CD14-positive monocyte (primary cell): ENCODE measurements at regions not wholly inside any gene's neighbourhood (a gene's known extent, or its start where the extent isn't known, plus 50 kb on each side); places are given as distances from the start of the nearest gene placed in this dataset.

Source experiments
- DNase-seq, 3 donors: peaks; one replicate each; pipeline ENCODE4 v3.0.0-alpha.2; 2011 to 2022
- H2AFZ ChIP-seq: 2 replicates; pipeline ENCODE4 v1.6.0; 2012; ENCODE audit warnings: mild to moderate bottlenecking, low read depth, low read length, inconsistent platforms; ENCODE audit not compliant: insufficient read depth, poor library complexity, severe bottlenecking
- H3K27ac ChIP-seq, 2 donors: 1 replicate in 1 of 2; 2 replicates in 1 of 2; pipeline ENCODE4 v1.5.1; 2012 to 2013; ENCODE audit warnings: low read length in 2 of 2, control low read depth in 1 of 2, inconsistent platforms in 1 of 2, low read depth in 1 of 2, mild to moderate bottlenecking in 1 of 2
- H3K27me3 ChIP-seq, 2 donors: one replicate each; pipeline versions ENCODE4 v1.6.0 to v1.6.1; 2011 to 2013; ENCODE audit warnings: low read length in 2 of 2; ENCODE audit not compliant: control insufficient read depth in 2 of 2, insufficient read depth in 2 of 2
- H3K36me3 ChIP-seq, 2 donors: replicated peaks in 1 of 2; 1 replicate in 1 of 2; 2 replicates in 1 of 2; pipeline versions ENCODE4 v1.5.1 to v1.6.1; 2012 to 2013; ENCODE audit warnings: low read length in 2 of 2, control low read depth in 1 of 2, inconsistent platforms in 1 of 2, mild to moderate bottlenecking in 1 of 2; ENCODE audit not compliant: insufficient read depth in 2 of 2, control insufficient read depth in 1 of 2
- H3K4me1 ChIP-seq, 2 donors: 1 replicate in 1 of 2; 2 replicates in 1 of 2; pipeline versions ENCODE4 v1.5.1 to v1.6.1; 2012 to 2013; ENCODE audit warnings: low read length in 2 of 2, control low read depth in 1 of 2, inconsistent platforms in 1 of 2, mild to moderate bottlenecking in 1 of 2, moderate library complexity in 1 of 2; ENCODE audit not compliant: insufficient read depth in 2 of 2, control insufficient read depth in 1 of 2
- H3K4me2 ChIP-seq: replicated peaks from 2 replicates; pipeline ENCODE3; 2012; ENCODE audit warnings: low read length, moderate library complexity, mild to moderate bottlenecking; ENCODE audit not compliant: poor library complexity, severe bottlenecking; ENCODE audit errors: extremely low read depth
- H3K4me3 ChIP-seq, 3 experiments: fragments of 200-600 bp in 1 of 3; sonication (generic) in 1 of 3; replicated peaks in 1 of 3; 1 replicate in 2 of 3; 2 replicates in 1 of 3; pipeline ENCODE4 v1.5.1; 2011 to 2013; ENCODE audit warnings: low read length in 3 of 3, mild to moderate bottlenecking in 3 of 3, control low read depth in 2 of 3, low read depth in 2 of 3, inconsistent platforms in 1 of 3, moderate library complexity in 1 of 3
- H3K79me2 ChIP-seq: 2 replicates; pipeline ENCODE4 v1.6.0; 2012; ENCODE audit warnings: mild to moderate bottlenecking, control low read depth, inconsistent platforms, low read length, moderate library complexity; ENCODE audit not compliant: insufficient read depth
- H3K9ac ChIP-seq: 2 replicates; pipeline ENCODE4 v1.6.0; 2017; ENCODE audit warnings: low read length, mild to moderate bottlenecking; ENCODE audit not compliant: insufficient read depth, poor library complexity, severe bottlenecking
- H3K9me3 ChIP-seq, 2 donors: replicated peaks in 1 of 2; 1 replicate in 1 of 2; 2 replicates in 1 of 2; pipeline versions ENCODE4 v1.5.1 to v1.6.1; 2012 to 2013; ENCODE audit warnings: low read length in 2 of 2, control low read depth in 1 of 2; ENCODE audit not compliant: control insufficient read depth in 1 of 2, insufficient read depth in 1 of 2
- H4K20me1 ChIP-seq: 2 replicates; pipeline ENCODE4 v1.6.0; 2012; ENCODE audit warnings: mild to moderate bottlenecking, low read length, control low read depth, moderate library complexity; ENCODE audit not compliant: insufficient read depth
- H3K27ac Mint-ChIP-seq, 7 donors: one replicate each; pipeline ENCODE4 v1.8.0; 2020; ENCODE audit warnings: mild to moderate bottlenecking in 7 of 7, mixed read lengths in 7 of 7, moderate library complexity in 6 of 7, inconsistent platforms in 2 of 7
- H3K27me3 Mint-ChIP-seq, 3 donors: one replicate each; pipeline ENCODE4 v1.8.0; 2021 to 2022; ENCODE audit warnings: low read depth in 3 of 3, mild to moderate bottlenecking in 3 of 3, mixed read lengths in 3 of 3, moderate library complexity in 3 of 3, inconsistent platforms in 1 of 3
- H3K36me3 Mint-ChIP-seq, 2 donors: one replicate each; pipeline ENCODE4 v1.8.0; 2020; ENCODE audit warnings: mixed read lengths in 2 of 2, inconsistent platforms in 1 of 2, mild to moderate bottlenecking in 1 of 2
- H3K4me1 Mint-ChIP-seq: one replicate; pipeline ENCODE4 v1.8.0; 2020; ENCODE audit warnings: mild to moderate bottlenecking, mixed read lengths
- H3K4me3 Mint-ChIP-seq, 2 donors: one replicate each; pipeline ENCODE4 v1.8.0; 2020; ENCODE audit warnings: mild to moderate bottlenecking in 2 of 2, mixed read lengths in 2 of 2, moderate library complexity in 1 of 2
- H3K9me3 Mint-ChIP-seq, 7 donors: one replicate each; pipeline ENCODE4 v1.8.0; 2020 to 2022; ENCODE audit warnings: mixed read lengths in 7 of 7, mild to moderate bottlenecking in 6 of 7, moderate library complexity in 6 of 7, inconsistent platforms in 2 of 7
- CTCF ChIP-seq: fragments of 200-600 bp; IDR thresholded peaks from one replicate; pipeline ENCODE4 v1.8.0; 2022; ENCODE audit warnings: antibody characterized with exemption, mild to moderate bottlenecking
- WGBS: methylation state at CpG from one replicate; pipeline ENCODE4 v1.1.5; 2013; ENCODE audit warnings: missing lambda C conversion rate; ENCODE audit not compliant: insufficient coverage; 5-methylcytosine and 5-hydroxymethylcytosine counted together
- intact Hi-C, 2 donors: fragments of 100-400 bp; cut with micrococcal nuclease; formaldehyde crosslinking; loops; one replicate each; pipeline versions ENCODE4 v1.15.0 to v1.15.1; 2023

GRCh38 chr4:170170861-170171260 is 81.1 kb upstream of the AADAT start:
- no peaks in the 10 kb centered on the region for H3K4me1 Mint-ChIP-seq
- intact Hi-C loops: no loop called here

GRCh38 chr4:170169699-170170098 is 79.9 kb upstream of the AADAT start:
- Histone ChIP-seq H3K4me3 (no peak overlapping the region), H3K9me3 (peaks cover 4 to 11% of the 10 kb centered on the region in 2 donors), H4K20me1 (no peaks in the 10 kb centered on the region), H3K4me2 (no peak overlapping the region), H3K9ac (no peak overlapping the region), H3K27me3 (no peaks in the 10 kb centered on the region), H2AFZ (no peak overlapping the region), H3K79me2 (no peaks in the 10 kb centered on the region), H3K4me1 (no peaks in the 10 kb centered on the region), H3K36me3 (no peaks in the 10 kb centered on the region), H3K27ac (no peak overlapping the region)
- Mint-ChIP-seq H3K4me3 (no peak overlapping the region), H3K4me1 (no peaks in the 10 kb centered on the region), H3K9me3 (peaks cover 4 to 14% (median 12%) of the 10 kb centered on the region in 7 donors), H3K36me3 (no peaks in the 10 kb centered on the region), H3K27me3 (no peaks in the 10 kb centered on the region), H3K27ac (no peak overlapping the region)
- DNase-seq: no peak
- WGBS: 90% methylated on average over 2 of the region's 3 CpGs
- intact Hi-C loops: no loop called here
- TF ChIP-seq CTCF: no peak

More at GRCh38 chr4:170170861-170171260, 81.1 kb upstream of the AADAT start:
- H3K9ac ChIP-seq: no peak overlapping the region
- TF ChIP-seq CTCF: no peak
- H3K36me3 Mint-ChIP-seq: no peaks in the 10 kb centered on the region
- peaks cover 0 to under 1% (median 0%) of the 10 kb centered on the region in 3 donors for H3K27me3 Mint-ChIP-seq
- peaks cover 4 to 7% of the 10 kb centered on the region in 2 donors for H3K9me3 ChIP-seq
- H3K27me3 ChIP-seq: no peaks in the 10 kb centered on the region
- WGBS: 60% methylated on average over 1 of the region's 1 CpG
- no peaks in the 10 kb centered on the region for H3K36me3 ChIP-seq
- no peak overlapping the region for H3K4me3 Mint-ChIP-seq
- H2AFZ ChIP-seq: no peak overlapping the region
- H3K9me3 Mint-ChIP-seq: peaks cover 4 to 13% (median 11%) of the 10 kb centered on the region in 7 donors
- H3K4me2 ChIP-seq: no peak overlapping the region
- no peaks in the 10 kb centered on the region for H3K79me2 ChIP-seq
- no peak for DNase-seq
- no peaks in the 10 kb centered on the region for H3K4me1 ChIP-seq
- no peak overlapping the region for H3K27ac Mint-ChIP-seq
- no peaks in the 10 kb centered on the region for H4K20me1 ChIP-seq
- H3K27ac ChIP-seq: no peak overlapping the region
- H3K4me3 ChIP-seq: no peak overlapping the region
